Caco-2 (cell line): ENCODE measurements at regions not wholly inside any gene's neighbourhood (a gene's known extent, or its start where the extent isn't known, plus 50 kb on each side); places are given as distances from the start of the nearest gene placed in this dataset.
"Not testable (repeated sequence)": the region's sequence is repeated elsewhere in the genome, so short reads cannot be mapped to it uniquely, and the experiment has no call there.

Experiments
- BruUV-seq: library from RNA; stranded (reverse); fragments of 400-500 nt; replicated peaks from 2 replicates; lab custom pipeline; 2021; lab: Mats Ljungman, UMichigan
- CTCF ChIA-PET: fragments of 300-600 bp; sonication (Branson Sonifier 250); formaldehyde crosslinking; loops from one replicate; lab custom pipeline; 2022; ENCODE audit warnings: antibody characterized with exemption; lab: Charles Lee
- POLR2A ChIA-PET: fragments of 300-600 bp; sonication (Branson Sonifier 250); formaldehyde crosslinking; loops from one replicate; lab custom pipeline; 2022; ENCODE audit warnings: antibody characterized with exemption; lab: Charles Lee
- DNase-seq, 2 experiments: peaks; one replicate each; pipeline versions ENCODE4 v3.0.0 to v3.0.0-alpha.2; 2020 to 2022
- H3K27me3 ChIP-seq: replicated peaks from 2 replicates; pipeline ENCODE4 v1.6.0; 2011; ENCODE audit warnings: low read length; ENCODE audit not compliant: control insufficient read depth, insufficient read depth
- H3K36me3 ChIP-seq: 2 replicates; pipeline ENCODE4 v1.5.1; 2011; ENCODE audit warnings: low read length; ENCODE audit not compliant: control insufficient read depth, insufficient read depth
- H3K4me1 ChIP-seq: fragments of 250-450 bp; sonication (Bioruptor Pico); 2 replicates; pipeline ENCODE4 v1.5.1; 2020; ENCODE audit warnings: mild to moderate bottlenecking
- H3K4me3 ChIP-seq: 2 replicates; pipeline ENCODE4 v1.5.1; 2011; ENCODE audit warnings: low read depth, mild to moderate bottlenecking, control low read depth, low read length
- H3K9me3 ChIP-seq: fragments of 250-450 bp; sonication (Bioruptor Pico); 2 replicates; pipeline ENCODE4 v1.5.1; 2020; ENCODE audit warnings: mild to moderate bottlenecking, moderate library complexity
- H3K27ac Mint-ChIP-seq: one replicate; pipeline ENCODE4 v1.8.0; 2022; ENCODE audit warnings: mixed read lengths; ENCODE audit not compliant: unreplicated experiment
- H3K27me3 Mint-ChIP-seq: one replicate; pipeline ENCODE4 v1.8.0; 2022; ENCODE audit warnings: mixed read lengths; ENCODE audit not compliant: insufficient read depth, unreplicated experiment
- H3K36me3 Mint-ChIP-seq: one replicate; pipeline ENCODE4 v1.8.0; 2022; ENCODE audit warnings: mild to moderate bottlenecking, mixed read lengths; ENCODE audit not compliant: insufficient read depth, unreplicated experiment
- H3K4me1 Mint-ChIP-seq: one replicate; pipeline ENCODE4 v1.8.0; 2022; ENCODE audit warnings: low read depth, mixed read lengths; ENCODE audit not compliant: unreplicated experiment
- H3K4me3 Mint-ChIP-seq: one replicate; pipeline ENCODE4 v1.8.0; 2022; ENCODE audit warnings: mild to moderate bottlenecking, moderate library complexity, mixed read lengths; ENCODE audit not compliant: unreplicated experiment
- H3K9me3 Mint-ChIP-seq: one replicate; pipeline ENCODE4 v1.8.0; 2022; ENCODE audit warnings: mixed read lengths; ENCODE audit not compliant: unreplicated experiment
- intact Hi-C: fragments of 100-400 bp; cut with micrococcal nuclease; formaldehyde crosslinking; loops from one replicate; pipeline ENCODE4 v1.10.0; 2022; ENCODE audit not compliant: unreplicated experiment
- TF ChIP-seq, protein P1 (sequence below), 2 experiments: fragments of 200-600 bp in 1 of 2; IDR thresholded peaks; 1 replicate in 1 of 2; 2 replicates in 1 of 2; pipeline versions ENCODE4 v1.5.1 to v1.8.0; 2011 to 2022; ENCODE audit warnings: antibody characterized with exemption in 1 of 2, control low read depth in 1 of 2, inconsistent platforms in 1 of 2, low read depth in 1 of 2, low read length in 1 of 2, mild to moderate bottlenecking in 1 of 2, moderate library complexity in 1 of 2; ENCODE audit not compliant: insufficient read depth in 1 of 2, severe bottlenecking in 1 of 2, unreplicated experiment in 1 of 2

DNA sequence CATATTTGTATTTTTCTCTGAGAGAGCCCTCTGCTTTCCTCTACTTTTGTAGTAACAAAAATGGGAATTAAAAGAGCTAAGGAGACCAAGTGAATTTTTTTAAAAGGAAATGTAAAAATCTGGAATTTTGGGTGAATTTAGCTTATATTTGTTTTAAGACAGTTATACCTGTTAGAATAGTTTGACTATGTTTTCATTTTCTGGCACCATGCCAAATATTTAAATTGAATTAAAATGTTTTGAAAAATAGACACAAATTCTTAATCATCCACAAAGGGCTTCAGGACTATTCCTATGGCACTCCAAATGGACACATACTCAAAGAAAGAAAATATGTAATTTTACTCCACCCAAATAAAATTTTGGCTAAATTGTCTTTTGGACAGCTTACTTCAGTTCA is 209.6 kb downstream of the SH3BGRL start:
- no peaks in the 10 kb centered on the region for H3K4me1 ChIP-seq
- no peak overlapping the region for H3K4me3 ChIP-seq
- H3K36me3 ChIP-seq = no peaks in the 10 kb centered on the region
- H3K27me3 Mint-ChIP-seq = no peaks in the 10 kb centered on the region
- no TSS peak for BruUV-seq
- ChIA-PET POLR2A (no interaction called here), CTCF (no interaction called here)
- H3K27ac Mint-ChIP-seq = no peak overlapping the region
- no peaks in the 10 kb centered on the region for H3K9me3 Mint-ChIP-seq
- H3K4me3 Mint-ChIP-seq = no peak overlapping the region
- TF ChIP-seq, protein P1, sequence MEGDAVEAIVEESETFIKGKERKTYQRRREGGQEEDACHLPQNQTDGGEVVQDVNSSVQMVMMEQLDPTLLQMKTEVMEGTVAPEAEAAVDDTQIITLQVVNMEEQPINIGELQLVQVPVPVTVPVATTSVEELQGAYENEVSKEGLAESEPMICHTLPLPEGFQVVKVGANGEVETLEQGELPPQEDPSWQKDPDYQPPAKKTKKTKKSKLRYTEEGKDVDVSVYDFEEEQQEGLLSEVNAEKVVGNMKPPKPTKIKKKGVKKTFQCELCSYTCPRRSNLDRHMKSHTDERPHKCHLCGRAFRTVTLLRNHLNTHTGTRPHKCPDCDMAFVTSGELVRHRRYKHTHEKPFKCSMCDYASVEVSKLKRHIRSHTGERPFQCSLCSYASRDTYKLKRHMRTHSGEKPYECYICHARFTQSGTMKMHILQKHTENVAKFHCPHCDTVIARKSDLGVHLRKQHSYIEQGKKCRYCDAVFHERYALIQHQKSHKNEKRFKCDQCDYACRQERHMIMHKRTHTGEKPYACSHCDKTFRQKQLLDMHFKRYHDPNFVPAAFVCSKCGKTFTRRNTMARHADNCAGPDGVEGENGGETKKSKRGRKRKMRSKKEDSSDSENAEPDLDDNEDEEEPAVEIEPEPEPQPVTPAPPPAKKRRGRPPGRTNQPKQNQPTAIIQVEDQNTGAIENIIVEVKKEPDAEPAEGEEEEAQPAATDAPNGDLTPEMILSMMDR (IDR thresholded peaks at IDR 0.05; ENCODE audit: insufficient read depth in 1 of 2, low read depth in 1 of 2, low read length in 1 of 2, severe bottlenecking in 1 of 2, unreplicated experiment in 1 of 2) = no peak
- H3K9me3 ChIP-seq = no peaks in the 10 kb centered on the region
- H3K36me3 Mint-ChIP-seq = no peaks in the 10 kb centered on the region
- intact Hi-C loops = no loop called here
- DNase-seq = no peak
- H3K4me1 Mint-ChIP-seq = no peaks in the 10 kb centered on the region
- H3K27me3 ChIP-seq = no peaks in the 10 kb centered on the region

DNA sequence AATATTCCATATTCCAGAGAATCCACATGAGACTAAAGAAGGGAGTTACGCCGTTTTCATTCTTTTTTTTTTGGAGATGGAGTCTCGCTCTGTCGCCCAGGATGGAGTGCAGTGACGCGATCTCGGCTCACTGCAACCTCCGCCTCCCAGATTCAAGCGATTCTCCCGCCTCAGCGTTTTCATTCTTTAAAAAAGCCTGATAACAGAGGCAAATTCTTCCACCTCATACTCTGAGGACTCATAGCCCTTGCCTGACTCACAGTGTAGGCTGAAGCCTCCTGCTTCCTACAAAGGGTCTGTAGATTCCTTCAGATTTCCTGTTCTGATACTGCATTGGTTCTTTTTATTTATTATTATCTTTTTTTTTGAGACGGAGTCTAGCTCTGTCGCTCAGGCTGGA is 210.5 kb downstream of the SH3BGRL start:
- H3K27me3 Mint-ChIP-seq = peaks cover 3% of the 10 kb centered on the region
- H3K36me3 ChIP-seq = no peaks in the 10 kb centered on the region
- H3K27ac Mint-ChIP-seq = no peak overlapping the region
- DNase-seq = no peak
- no peak overlapping the region for H3K4me3 ChIP-seq
- CTCF ChIA-PET = no interaction called here
- H3K4me3 Mint-ChIP-seq = no peak overlapping the region
- no peaks in the 10 kb centered on the region for H3K4me1 ChIP-seq
- H3K9me3 Mint-ChIP-seq = no peaks in the 10 kb centered on the region
- H3K27me3 ChIP-seq = no peaks in the 10 kb centered on the region
- H3K9me3 ChIP-seq = no peaks in the 10 kb centered on the region
- intact Hi-C loops = no loop called here
- H3K36me3 Mint-ChIP-seq = no peaks in the 10 kb centered on the region
- no TSS peak for BruUV-seq
- POLR2A ChIA-PET = no interaction called here
- no peaks in the 10 kb centered on the region for H3K4me1 Mint-ChIP-seq
- TF ChIP-seq, protein P1 (IDR thresholded peaks at IDR 0.05; ENCODE audit: insufficient read depth in 1 of 2, low read depth in 1 of 2, low read length in 1 of 2, severe bottlenecking in 1 of 2, unreplicated experiment in 1 of 2) = no peak

DNA sequence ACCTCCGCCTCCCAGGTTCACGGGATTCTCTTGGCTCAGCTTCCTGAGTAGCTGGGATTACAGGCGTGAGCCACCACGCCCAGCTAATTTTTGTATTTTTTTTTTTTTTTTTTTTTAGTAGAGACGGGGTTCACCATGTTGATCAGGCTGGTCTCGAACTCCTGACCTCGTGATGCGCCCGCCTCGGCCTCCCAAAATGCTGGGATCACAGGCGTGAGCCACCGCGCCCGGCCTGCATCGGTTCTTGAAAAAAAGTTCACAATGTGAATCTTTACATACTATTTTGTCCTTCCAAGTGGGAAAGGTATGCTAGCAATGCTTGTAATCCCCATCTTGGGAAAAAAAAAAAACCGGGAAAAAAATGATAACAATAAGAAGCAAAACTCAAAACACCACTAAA is 211.0 kb downstream of the SH3BGRL start:
- H3K4me3 Mint-ChIP-seq, H3K36me3 ChIP-seq, H3K27me3 Mint-ChIP-seq, H3K27me3 ChIP-seq, CTCF ChIA-PET, H3K9me3 Mint-ChIP-seq, POLR2A ChIA-PET, H3K4me3 ChIP-seq, H3K4me1 Mint-ChIP-seq, DNase-seq, H3K27ac Mint-ChIP-seq, BruUV-seq, intact Hi-C loops, H3K9me3 ChIP-seq, H3K4me1 ChIP-seq, H3K36me3 Mint-ChIP-seq: not testable (repeated sequence)

DNA sequence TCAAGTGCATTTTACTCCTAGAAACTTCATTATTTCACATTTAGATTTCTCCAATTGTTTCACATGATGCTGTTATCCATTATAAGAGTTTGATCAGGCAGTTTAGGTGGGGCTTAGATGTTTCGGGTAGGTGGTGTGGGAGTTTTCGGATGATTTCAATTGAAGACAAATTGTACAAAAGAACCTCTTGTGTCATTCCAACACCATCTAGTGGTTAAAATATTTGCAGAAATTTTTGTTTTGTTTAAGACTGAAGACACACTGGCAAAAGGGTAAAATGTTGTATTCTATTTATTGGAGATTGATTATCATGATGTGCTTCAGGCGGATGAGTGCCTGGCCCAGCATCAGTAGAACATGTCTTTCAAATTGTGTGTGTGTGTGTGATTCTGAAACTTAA is 212.7 kb downstream of the SH3BGRL start:
- Mint-ChIP-seq H3K27me3 (peaks cover 3% of the 10 kb centered on the region), H3K27ac (no peak overlapping the region), H3K36me3 (no peaks in the 10 kb centered on the region), H3K9me3 (no peaks in the 10 kb centered on the region), H3K4me3 (no peak overlapping the region), H3K4me1 (no peaks in the 10 kb centered on the region)
- no peaks in the 10 kb centered on the region for H3K27me3 ChIP-seq
- ChIA-PET POLR2A (no interaction called here), CTCF (no interaction called here)
- no peak for DNase-seq
- H3K9me3 ChIP-seq = no peaks in the 10 kb centered on the region
- TF ChIP-seq, protein P1 (IDR thresholded peaks at IDR 0.05; ENCODE audit: insufficient read depth in 1 of 2, low read depth in 1 of 2, low read length in 1 of 2, severe bottlenecking in 1 of 2, unreplicated experiment in 1 of 2) = no peak
- H3K4me3 ChIP-seq = no peak overlapping the region
- intact Hi-C loops = no loop called here
- no TSS peak for BruUV-seq
- no peaks in the 10 kb centered on the region for H3K4me1 ChIP-seq
- H3K36me3 ChIP-seq = no peaks in the 10 kb centered on the region
